ENCODE measurements at regions not wholly inside any gene's neighbourhood (a gene's known extent, or its start where the extent isn't known, plus 50 kb on each side); places are given as distances from the start of the nearest gene placed in this dataset.

GRCh38 chr6:120965814-120966213 lies 368.5 kb downstream of the TBC1D32 start:
- CTCF ChIA-PET, result no interaction called here
- TF ChIP-seq ZNF610 (tag by site-specific recombination; IDR thresholded peaks at IDR 0.05; ENCODE audit: borderline replicate concordance), result no peak
- TF ChIP-seq GLI2 (tag by site-specific recombination; IDR thresholded peaks at IDR 0.05; ENCODE audit: borderline replicate concordance, low read depth), result no peak
- TF ChIP-seq ZNF747 (tag by site-specific recombination; IDR thresholded peaks at IDR 0.05), result no peak
- TF ChIP-seq ZNF843 (tag by site-specific recombination; IDR thresholded peaks at IDR 0.05), result no peak
- TF ChIP-seq ZNF324 (tag by site-specific recombination; IDR thresholded peaks at IDR 0.05), result no peak
- TF ChIP-seq TRIM28 (IDR thresholded peaks at IDR 0.05; ENCODE audit: borderline replicate concordance, low read length), result no peak
- no peak for TF ChIP-seq ZNF184 (tag by site-specific recombination; IDR thresholded peaks at IDR 0.05)
- TF ChIP-seq ZNF10 (tag by site-specific recombination; IDR thresholded peaks at IDR 0.05), result no peak
- TF ChIP-seq ZNF626 (tag by site-specific recombination; IDR thresholded peaks at IDR 0.05), result no peak
- TF ChIP-seq PRDM6 (tag by site-specific recombination; IDR thresholded peaks at IDR 0.05), result no peak
- Histone ChIP-seq H3K4me1 (ENCODE audit: control insufficient read depth, insufficient read depth, low read length) (no peaks in the 10 kb centered on the region), H3K4me3 (ENCODE audit: low read depth, low read length) (no peak overlapping the region), H3K36me3 (ENCODE audit: control insufficient read depth in 2 of 2, insufficient read depth in 1 of 2, low read length in 2 of 2) (no peaks in the 10 kb centered on the region), H3K27ac (ENCODE audit: extremely low read depth, low read depth, low read length) (no peak overlapping the region), H3K9me3 (ENCODE audit: control insufficient read depth, insufficient read depth, low read depth, low read length) (no peaks in the 10 kb centered on the region)
- POLR2A ChIA-PET, result no interaction called here

GRCh38 chr6:120960761-120961160 lies 373.5 kb downstream of the TBC1D32 start:
- POLR2A ChIA-PET, result no interaction called here
- Histone ChIP-seq H3K9me3 (ENCODE audit: control insufficient read depth, insufficient read depth, low read depth, low read length) (no peaks in the 10 kb centered on the region), H3K36me3 (ENCODE audit: control insufficient read depth in 2 of 2, insufficient read depth in 1 of 2, low read length in 2 of 2) (no peaks in the 10 kb centered on the region), H3K4me1 (ENCODE audit: control insufficient read depth, insufficient read depth, low read length) (no peaks in the 10 kb centered on the region), H3K27ac (ENCODE audit: extremely low read depth, low read depth, low read length) (no peak overlapping the region), H3K4me3 (ENCODE audit: low read depth, low read length) (no peak overlapping the region)
- CTCF ChIA-PET, result interaction anchor here (0.6 kb wide), 1 partner anchor 1775 kb away, joined by 5 read pairs; no protein-coding TSS in a partner anchor
- no peak for TF ChIP-seq ZFP37 (tag by site-specific recombination; IDR thresholded peaks at IDR 0.05)

- POLR2A ChIA-PET, result no interaction called here
- no peak overlapping the region for H3K27ac ChIP-seq (ENCODE audit: extremely low read depth, low read depth, low read length)
Observed at GRCh38 chr6:120954111-120954510, 380.2 kb downstream of the TBC1D32 start.

GRCh38 chr6:120951258-120951657 lies 383.0 kb downstream of the TBC1D32 start:
- no peaks in the 10 kb centered on the region for H3K4me1 ChIP-seq (ENCODE audit: control insufficient read depth, insufficient read depth, low read length)
- TF ChIP-seq PRDM6 (tag by site-specific recombination; IDR thresholded peaks at IDR 0.05) (no peak), ZNF555 (tag by site-specific recombination; conservative IDR thresholded peaks at IDR 0.05) (no peak), ZNF266 (tag by site-specific recombination; IDR thresholded peaks at IDR 0.05; ENCODE audit: low read depth) (no peak), ZNF473 (tag by site-specific recombination; IDR thresholded peaks at IDR 0.05) (no peak), YY2 (tag by site-specific recombination; IDR thresholded peaks at IDR 0.05) (no peak), ZNF654 (tag by site-specific recombination; IDR thresholded peaks at IDR 0.05; ENCODE audit: low read depth) (no peak), GLIS1 (tag by site-specific recombination; IDR thresholded peaks at IDR 0.05) (no peak), ZNF23 (tag by site-specific recombination; IDR thresholded peaks at IDR 0.05; ENCODE audit: borderline replicate concordance) (no peak), HOXD13 (CRISPR knock-in tag; IDR thresholded peaks at IDR 0.05; ENCODE audit: borderline replicate concordance) (no peak), SETDB1 (IDR thresholded peaks at IDR 0.05; ENCODE audit: insufficient read length, low read length) (no peak), ZNF513 (tag by site-specific recombination; IDR thresholded peaks at IDR 0.05) (no peak)

More at GRCh38 chr6:120954111-120954510, 380.2 kb downstream of the TBC1D32 start:
- CTCF ChIA-PET, result no interaction called here
- no peaks in the 10 kb centered on the region for H3K36me3 ChIP-seq (ENCODE audit: control insufficient read depth in 2 of 2, insufficient read depth in 1 of 2, low read length in 2 of 2)
- H3K4me1 ChIP-seq (ENCODE audit: control insufficient read depth, insufficient read depth, low read length), result no peaks in the 10 kb centered on the region
- no peak overlapping the region for H3K4me3 ChIP-seq (ENCODE audit: low read depth, low read length)
- TF ChIP-seq ZNF146 (tag by site-specific recombination; IDR thresholded peaks at IDR 0.05) (no peak), ZNF416 (tag by site-specific recombination; IDR thresholded peaks at IDR 0.05) (no peak)
- H3K9me3 ChIP-seq (ENCODE audit: control insufficient read depth, insufficient read depth, low read depth, low read length), result no peaks in the 10 kb centered on the region

More at GRCh38 chr6:120951258-120951657, 383.0 kb downstream of the TBC1D32 start:
- ChIA-PET POLR2A (no interaction called here), CTCF (interaction anchor here (0.6 kb wide), 1 partner anchor 454 kb away, joined by 5 read pairs; no protein-coding TSS in a partner anchor)
- H3K36me3 ChIP-seq (ENCODE audit: control insufficient read depth in 2 of 2, insufficient read depth in 1 of 2, low read length in 2 of 2), result no peaks in the 10 kb centered on the region
- H3K27ac ChIP-seq (ENCODE audit: extremely low read depth, low read depth, low read length), result no peak overlapping the region
- H3K4me3 ChIP-seq (ENCODE audit: low read depth, low read length), result no peak overlapping the region
- no peaks in the 10 kb centered on the region for H3K9me3 ChIP-seq (ENCODE audit: control insufficient read depth, insufficient read depth, low read depth, low read length)

All from HEK293 (cell line).